ENCODE measurements at regions not wholly inside any gene's neighbourhood (a gene's known extent, or its start where the extent isn't known, plus 50 kb on each side); places are given as distances from the start of the nearest gene placed in this dataset.

GRCh38 chr4:116024954-116025708, 911.7 kb upstream of the NDST4 start:
- TF ChIP-seq, protein P1, sequence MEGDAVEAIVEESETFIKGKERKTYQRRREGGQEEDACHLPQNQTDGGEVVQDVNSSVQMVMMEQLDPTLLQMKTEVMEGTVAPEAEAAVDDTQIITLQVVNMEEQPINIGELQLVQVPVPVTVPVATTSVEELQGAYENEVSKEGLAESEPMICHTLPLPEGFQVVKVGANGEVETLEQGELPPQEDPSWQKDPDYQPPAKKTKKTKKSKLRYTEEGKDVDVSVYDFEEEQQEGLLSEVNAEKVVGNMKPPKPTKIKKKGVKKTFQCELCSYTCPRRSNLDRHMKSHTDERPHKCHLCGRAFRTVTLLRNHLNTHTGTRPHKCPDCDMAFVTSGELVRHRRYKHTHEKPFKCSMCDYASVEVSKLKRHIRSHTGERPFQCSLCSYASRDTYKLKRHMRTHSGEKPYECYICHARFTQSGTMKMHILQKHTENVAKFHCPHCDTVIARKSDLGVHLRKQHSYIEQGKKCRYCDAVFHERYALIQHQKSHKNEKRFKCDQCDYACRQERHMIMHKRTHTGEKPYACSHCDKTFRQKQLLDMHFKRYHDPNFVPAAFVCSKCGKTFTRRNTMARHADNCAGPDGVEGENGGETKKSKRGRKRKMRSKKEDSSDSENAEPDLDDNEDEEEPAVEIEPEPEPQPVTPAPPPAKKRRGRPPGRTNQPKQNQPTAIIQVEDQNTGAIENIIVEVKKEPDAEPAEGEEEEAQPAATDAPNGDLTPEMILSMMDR (conservative IDR thresholded peaks at IDR 0.05): no peak
- no peak for TF ChIP-seq ZFX (IDR thresholded peaks at IDR 0.05)
- H3K27ac ChIP-seq: no peak overlapping the region

GRCh38 chr4:116023049-116023448, 909.6 kb upstream of the NDST4 start:
- no peak overlapping the region for H3K27ac ChIP-seq
- TF ChIP-seq, protein P1 (conservative IDR thresholded peaks at IDR 0.05): no peak
- TF ChIP-seq ZFX (IDR thresholded peaks at IDR 0.05): no peak

- H3K27ac ChIP-seq: no peak overlapping the region
- no peak for TF ChIP-seq ZFX (IDR thresholded peaks at IDR 0.05)
- TF ChIP-seq, protein P1 (conservative IDR thresholded peaks at IDR 0.05): no peak
Measured at GRCh38 chr4:116020141-116020722, 906.8 kb upstream of the NDST4 start.

GRCh38 chr4:116018831-116019230, 905.4 kb upstream of the NDST4 start:
- no peak overlapping the region for H3K27ac ChIP-seq
- TF ChIP-seq ZFX (IDR thresholded peaks at IDR 0.05): no peak
- TF ChIP-seq, protein P1 (conservative IDR thresholded peaks at IDR 0.05): no peak

- TF ChIP-seq, protein P1 (conservative IDR thresholded peaks at IDR 0.05): no peak
- TF ChIP-seq ZFX (IDR thresholded peaks at IDR 0.05): no peak
- peak overlapping the region; percentile 3; the same call in 1 of the 2 replicates for H3K27ac ChIP-seq
Measured at GRCh38 chr4:116016201-116016600, 902.8 kb upstream of the NDST4 start.

- TF ChIP-seq ZFX (IDR thresholded peaks at IDR 0.05): no peak
- TF ChIP-seq, protein P1 (conservative IDR thresholded peaks at IDR 0.05): no peak
- no peak overlapping the region for H3K27ac ChIP-seq
Measured at GRCh38 chr4:116015549-116015948, 902.1 kb upstream of the NDST4 start.

GRCh38 chr4:116015062-116015461, 901.6 kb upstream of the NDST4 start:
- TF ChIP-seq, protein P1 (conservative IDR thresholded peaks at IDR 0.05): no peak
- no peak for TF ChIP-seq ZFX (IDR thresholded peaks at IDR 0.05)
- no peak overlapping the region for H3K27ac ChIP-seq

Measured in C4-2B (cell line).